ENCODE measurements at regions not wholly inside any gene's neighbourhood (a gene's known extent, or its start where the extent isn't known, plus 50 kb on each side); places are given as distances from the start of the nearest gene placed in this dataset.

GRCh38 chr5:144971108-144971850 is 800.6 kb downstream of the KCTD16 start:
- Histone ChIP-seq H3K4me1 (ENCODE audit: control insufficient read depth in 1 of 2, insufficient read depth in 2 of 2, low read length in 2 of 2) (no peaks in the 10 kb centered on the region), H3K9me3 (ENCODE audit: control insufficient read depth in 1 of 2, low read length in 2 of 2) (peaks cover 0 to 2% of the 10 kb centered on the region in 2 donors), H3K27ac (ENCODE audit: low read length) (no peak overlapping the region), H3K36me3 (ENCODE audit: control insufficient read depth in 1 of 2, insufficient read depth in 2 of 2, low read length in 2 of 2) (no peaks in the 10 kb centered on the region), H3K4me3 (ENCODE audit: low read depth in 1 of 2, low read length in 2 of 2) (no peak overlapping the region), H3K27me3 (ENCODE audit: low read depth, low read length) (no peaks in the 10 kb centered on the region)

- Histone ChIP-seq H3K36me3 (ENCODE audit: control insufficient read depth in 1 of 2, insufficient read depth in 2 of 2, low read length in 2 of 2) (no peaks in the 10 kb centered on the region), H3K9me3 (ENCODE audit: control insufficient read depth in 1 of 2, low read length in 2 of 2) (no peaks in the 10 kb centered on the region), H3K4me3 (ENCODE audit: low read depth in 1 of 2, low read length in 2 of 2) (no peak overlapping the region), H3K4me1 (ENCODE audit: control insufficient read depth in 1 of 2, insufficient read depth in 2 of 2, low read length in 2 of 2) (no peaks in the 10 kb centered on the region), H3K27me3 (ENCODE audit: low read depth, low read length) (no peaks in the 10 kb centered on the region), H3K27ac (ENCODE audit: low read length) (no peak overlapping the region)
Measured at GRCh38 chr5:144960296-144960695, 789.6 kb downstream of the KCTD16 start.

DNA sequence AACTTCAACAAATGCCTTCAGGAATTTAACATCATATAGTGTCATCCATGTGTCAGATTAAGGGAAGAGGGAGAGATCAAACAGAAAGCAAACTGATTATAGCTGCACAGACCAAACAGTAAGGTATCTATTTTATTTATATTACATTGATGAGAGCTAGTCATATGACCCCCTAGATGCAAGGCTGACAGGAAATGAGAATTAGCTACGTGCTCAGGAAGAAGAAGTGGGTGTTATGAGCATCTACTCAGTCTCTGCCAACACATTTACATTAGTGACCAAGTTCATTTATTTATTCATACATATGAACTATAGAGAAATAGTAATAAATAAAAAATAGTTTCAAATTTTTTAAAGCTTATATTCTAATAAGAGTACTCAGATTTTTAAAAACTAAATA is 787.3 kb downstream of the KCTD16 start:
- no peaks in the 10 kb centered on the region for H3K27me3 ChIP-seq (ENCODE audit: low read depth, low read length)

DNA sequence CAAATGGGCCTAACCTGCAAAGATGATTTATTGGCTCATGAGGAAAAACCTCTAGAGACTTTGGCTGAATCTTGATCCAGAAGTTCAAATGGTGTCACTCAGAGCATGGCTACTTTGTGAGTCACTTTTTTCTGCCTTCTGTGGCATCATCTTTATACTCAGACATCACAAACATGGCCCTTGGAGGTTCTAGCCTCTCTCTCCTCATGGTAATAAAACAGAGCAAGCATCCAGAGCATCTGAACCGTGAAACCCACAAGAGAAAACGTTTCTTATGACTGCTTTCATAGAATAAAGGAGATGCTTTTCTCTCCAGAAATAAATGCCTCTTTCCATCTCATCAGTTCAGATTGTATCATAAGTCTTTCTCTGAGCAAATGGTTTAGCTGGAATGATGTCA is 780.3 kb downstream of the KCTD16 start:
- Histone ChIP-seq H3K4me1 (ENCODE audit: control insufficient read depth in 1 of 2, insufficient read depth in 2 of 2, low read length in 2 of 2) (no peaks in the 10 kb centered on the region), H3K4me3 (ENCODE audit: low read depth in 1 of 2, low read length in 2 of 2) (no peak overlapping the region), H3K27me3 (ENCODE audit: low read depth, low read length) (no peaks in the 10 kb centered on the region), H3K36me3 (ENCODE audit: control insufficient read depth in 1 of 2, insufficient read depth in 2 of 2, low read length in 2 of 2) (no peaks in the 10 kb centered on the region), H3K27ac (ENCODE audit: low read length) (no peak overlapping the region), H3K9me3 (ENCODE audit: control insufficient read depth in 1 of 2, low read length in 2 of 2) (no peaks in the 10 kb centered on the region)

More for the DNA sequence above, 787.3 kb downstream of the KCTD16 start:
- no peaks in the 10 kb centered on the region for H3K9me3 ChIP-seq (ENCODE audit: control insufficient read depth in 1 of 2, low read length in 2 of 2)
- no peak overlapping the region for H3K4me3 ChIP-seq (ENCODE audit: low read depth in 1 of 2, low read length in 2 of 2)
- no peaks in the 10 kb centered on the region for H3K36me3 ChIP-seq (ENCODE audit: control insufficient read depth in 1 of 2, insufficient read depth in 2 of 2, low read length in 2 of 2)
- H3K27ac ChIP-seq (ENCODE audit: low read length) = no peak overlapping the region
- no peaks in the 10 kb centered on the region for H3K4me1 ChIP-seq (ENCODE audit: control insufficient read depth in 1 of 2, insufficient read depth in 2 of 2, low read length in 2 of 2)

GRCh38 chr5:144947023-144947422 is 776.4 kb downstream of the KCTD16 start:
- Histone ChIP-seq H3K27me3 (ENCODE audit: low read depth, low read length) (no peaks in the 10 kb centered on the region), H3K27ac (ENCODE audit: low read length) (no peak overlapping the region), H3K4me3 (ENCODE audit: low read depth in 1 of 2, low read length in 2 of 2) (no peak overlapping the region), H3K4me1 (ENCODE audit: control insufficient read depth in 1 of 2, insufficient read depth in 2 of 2, low read length in 2 of 2) (no peaks in the 10 kb centered on the region), H3K9me3 (ENCODE audit: control insufficient read depth in 1 of 2, low read length in 2 of 2) (no peaks in the 10 kb centered on the region), H3K36me3 (ENCODE audit: control insufficient read depth in 1 of 2, insufficient read depth in 2 of 2, low read length in 2 of 2) (no peaks in the 10 kb centered on the region)

DNA sequence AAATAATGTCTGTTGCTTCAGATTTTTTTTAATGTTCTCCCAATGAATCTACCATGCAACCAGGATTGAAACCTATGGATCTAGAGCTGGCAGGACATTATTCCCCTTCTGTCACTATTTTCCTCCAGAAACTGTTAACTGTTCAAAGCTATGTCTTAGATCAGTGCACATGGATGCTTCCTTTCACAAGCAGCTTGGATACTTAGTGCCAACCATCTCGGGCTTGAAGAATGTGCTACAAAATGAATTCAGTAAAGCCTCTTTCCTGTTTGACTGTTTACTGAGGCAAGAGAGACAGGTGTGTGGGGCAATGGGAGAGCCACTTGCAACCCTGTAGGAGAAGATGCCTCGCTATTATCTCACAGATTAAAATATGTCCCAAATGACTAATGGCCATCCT is 774.8 kb downstream of the KCTD16 start:
- no peak overlapping the region for H3K27ac ChIP-seq (ENCODE audit: low read length)
- no peaks in the 10 kb centered on the region for H3K36me3 ChIP-seq (ENCODE audit: control insufficient read depth in 1 of 2, insufficient read depth in 2 of 2, low read length in 2 of 2)
- no peaks in the 10 kb centered on the region for H3K27me3 ChIP-seq (ENCODE audit: low read depth, low read length)
- H3K4me3 ChIP-seq (ENCODE audit: low read depth in 1 of 2, low read length in 2 of 2) = no peak overlapping the region
- H3K9me3 ChIP-seq (ENCODE audit: control insufficient read depth in 1 of 2, low read length in 2 of 2) = no peaks in the 10 kb centered on the region
- no peaks in the 10 kb centered on the region for H3K4me1 ChIP-seq (ENCODE audit: control insufficient read depth in 1 of 2, insufficient read depth in 2 of 2, low read length in 2 of 2)

- H3K9me3 ChIP-seq (ENCODE audit: control insufficient read depth in 1 of 2, low read length in 2 of 2) = no peaks in the 10 kb centered on the region
- no peaks in the 10 kb centered on the region for H3K27me3 ChIP-seq (ENCODE audit: low read depth, low read length)
- H3K27ac ChIP-seq (ENCODE audit: low read length) = no peak overlapping the region
- no peaks in the 10 kb centered on the region for H3K4me1 ChIP-seq (ENCODE audit: control insufficient read depth in 1 of 2, insufficient read depth in 2 of 2, low read length in 2 of 2)
- H3K4me3 ChIP-seq (ENCODE audit: low read depth in 1 of 2, low read length in 2 of 2) = no peak overlapping the region
- H3K36me3 ChIP-seq (ENCODE audit: control insufficient read depth in 1 of 2, insufficient read depth in 2 of 2, low read length in 2 of 2) = no peaks in the 10 kb centered on the region
Measured at GRCh38 chr5:144944936-144945335, 774.3 kb downstream of the KCTD16 start.

- no peaks in the 10 kb centered on the region for H3K9me3 ChIP-seq (ENCODE audit: control insufficient read depth in 1 of 2, low read length in 2 of 2)
- no peaks in the 10 kb centered on the region for H3K36me3 ChIP-seq (ENCODE audit: control insufficient read depth in 1 of 2, insufficient read depth in 2 of 2, low read length in 2 of 2)
- H3K27me3 ChIP-seq (ENCODE audit: low read depth, low read length) = no peaks in the 10 kb centered on the region
- H3K4me3 ChIP-seq (ENCODE audit: low read depth in 1 of 2, low read length in 2 of 2) = no peak overlapping the region
- no peak overlapping the region for H3K27ac ChIP-seq (ENCODE audit: low read length)
- H3K4me1 ChIP-seq (ENCODE audit: control insufficient read depth in 1 of 2, insufficient read depth in 2 of 2, low read length in 2 of 2) = no peaks in the 10 kb centered on the region
Measured at GRCh38 chr5:144941004-144941403, 770.3 kb downstream of the KCTD16 start.

DNA sequence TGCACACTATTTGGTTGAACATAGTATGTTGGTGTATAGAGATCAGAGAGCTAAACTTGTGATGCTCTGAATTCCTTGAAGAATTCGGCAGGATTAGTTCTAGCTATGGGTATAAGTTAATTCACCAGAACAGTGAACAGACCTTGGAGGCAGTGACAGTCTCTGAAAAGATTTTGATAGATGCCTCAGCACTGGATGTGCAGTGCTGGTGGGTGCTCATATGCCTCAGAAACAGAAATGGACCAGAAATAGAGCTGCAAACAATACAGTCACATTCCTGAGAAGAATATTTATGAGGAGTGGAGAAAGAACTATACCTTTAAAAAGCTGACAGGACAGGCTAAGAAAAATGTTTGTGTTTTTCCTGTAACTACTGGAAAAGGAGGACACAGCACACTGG is 747.7 kb downstream of the KCTD16 start:
- Histone ChIP-seq H3K36me3 (ENCODE audit: control insufficient read depth in 1 of 2, insufficient read depth in 2 of 2, low read length in 2 of 2) (no peaks in the 10 kb centered on the region), H3K27ac (ENCODE audit: low read length) (no peak overlapping the region), H3K4me3 (ENCODE audit: low read depth in 1 of 2, low read length in 2 of 2) (no peak overlapping the region), H3K27me3 (ENCODE audit: low read depth, low read length) (no peaks in the 10 kb centered on the region), H3K4me1 (ENCODE audit: control insufficient read depth in 1 of 2, insufficient read depth in 2 of 2, low read length in 2 of 2) (no peaks in the 10 kb centered on the region), H3K9me3 (ENCODE audit: control insufficient read depth in 1 of 2, low read length in 2 of 2) (no peaks in the 10 kb centered on the region)

DNA sequence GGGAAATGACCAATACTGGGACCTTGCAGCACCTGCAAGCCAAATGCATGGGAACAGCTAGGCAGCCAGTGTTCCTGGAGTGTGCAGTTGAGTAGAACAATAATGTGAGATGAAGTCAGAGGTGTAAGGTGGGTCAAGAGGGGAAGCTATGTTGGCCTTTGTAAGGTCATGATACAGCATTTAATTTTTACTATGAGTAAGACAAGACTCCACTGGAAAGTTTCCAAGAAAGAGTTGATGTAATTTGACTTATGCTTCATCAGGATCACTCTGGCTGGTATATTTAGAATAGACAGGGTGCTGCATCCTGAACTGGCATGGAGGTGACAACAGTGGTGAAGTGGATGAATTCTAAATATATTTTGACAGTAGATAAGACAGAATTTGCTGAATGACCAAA is 744.8 kb downstream of the KCTD16 start:
- Histone ChIP-seq H3K36me3 (ENCODE audit: control insufficient read depth in 1 of 2, insufficient read depth in 2 of 2, low read length in 2 of 2) (no peaks in the 10 kb centered on the region), H3K4me3 (ENCODE audit: low read depth in 1 of 2, low read length in 2 of 2) (no peak overlapping the region), H3K27me3 (ENCODE audit: low read depth, low read length) (no peaks in the 10 kb centered on the region), H3K9me3 (ENCODE audit: control insufficient read depth in 1 of 2, low read length in 2 of 2) (peaks cover 0 to 4% of the 10 kb centered on the region in 2 donors), H3K27ac (ENCODE audit: low read length) (no peak overlapping the region), H3K4me1 (ENCODE audit: control insufficient read depth in 1 of 2, insufficient read depth in 2 of 2, low read length in 2 of 2) (no peaks in the 10 kb centered on the region)

DNA sequence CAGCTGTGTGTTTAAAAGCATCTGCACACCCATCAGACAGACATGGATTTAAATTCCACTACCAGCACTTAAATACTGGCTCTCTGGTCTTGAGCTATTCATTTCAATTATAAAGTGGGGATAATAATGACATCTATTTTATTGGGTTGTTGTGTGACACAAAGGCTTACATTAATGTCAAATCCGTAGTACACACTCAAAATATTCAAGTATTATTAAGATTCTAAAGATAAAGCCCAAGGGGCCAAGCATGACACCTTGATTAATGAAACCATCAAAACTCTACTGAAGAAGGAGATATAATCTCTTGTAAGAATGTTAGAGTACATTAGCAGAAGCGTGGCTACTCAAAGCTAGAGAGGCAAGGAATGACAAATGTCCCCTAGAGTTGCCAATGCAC is 743.0 kb downstream of the KCTD16 start:
- H3K27me3 ChIP-seq (ENCODE audit: low read depth, low read length) = no peaks in the 10 kb centered on the region
- H3K27ac ChIP-seq (ENCODE audit: low read length) = no peak overlapping the region
- no peak overlapping the region for H3K4me3 ChIP-seq (ENCODE audit: low read depth in 1 of 2, low read length in 2 of 2)
- H3K4me1 ChIP-seq (ENCODE audit: control insufficient read depth in 1 of 2, insufficient read depth in 2 of 2, low read length in 2 of 2) = no peaks in the 10 kb centered on the region
- H3K9me3 ChIP-seq (ENCODE audit: control insufficient read depth in 1 of 2, low read length in 2 of 2) = peaks cover 0 to 4% of the 10 kb centered on the region in 2 donors
- H3K36me3 ChIP-seq (ENCODE audit: control insufficient read depth in 1 of 2, insufficient read depth in 2 of 2, low read length in 2 of 2) = no peaks in the 10 kb centered on the region

- Histone ChIP-seq H3K36me3 (ENCODE audit: control insufficient read depth in 1 of 2, insufficient read depth in 2 of 2, low read length in 2 of 2) (no peaks in the 10 kb centered on the region), H3K27ac (ENCODE audit: low read length) (no peak overlapping the region), H3K4me1 (ENCODE audit: control insufficient read depth in 1 of 2, insufficient read depth in 2 of 2, low read length in 2 of 2) (no peaks in the 10 kb centered on the region)
Measured at GRCh38 chr5:144896473-144896872, 725.8 kb downstream of the KCTD16 start.

More at GRCh38 chr5:144896473-144896872, 725.8 kb downstream of the KCTD16 start:
- Histone ChIP-seq H3K27me3 (ENCODE audit: low read depth, low read length) (no peaks in the 10 kb centered on the region), H3K9me3 (ENCODE audit: control insufficient read depth in 1 of 2, low read length in 2 of 2) (no peaks in the 10 kb centered on the region), H3K4me3 (ENCODE audit: low read depth in 1 of 2, low read length in 2 of 2) (no peak overlapping the region)

Measured in muscle layer of duodenum (tissue), 2 donors.